CD14-positive monocyte (primary cell): ENCODE measurements at regions not wholly inside any gene's neighbourhood (a gene's known extent, or its start where the extent isn't known, plus 50 kb on each side); places are given as distances from the start of the nearest gene placed in this dataset.

Source experiments
- DNase-seq, 3 donors: peaks; one replicate each; pipeline ENCODE4 v3.0.0-alpha.2; 2011 to 2022
- H2AFZ ChIP-seq: 2 replicates; pipeline ENCODE4 v1.6.0; 2012; ENCODE audit warnings: mild to moderate bottlenecking, low read depth, low read length, inconsistent platforms; ENCODE audit not compliant: insufficient read depth, poor library complexity, severe bottlenecking
- H3K27ac ChIP-seq, 2 donors: 1 replicate in 1 of 2; 2 replicates in 1 of 2; pipeline ENCODE4 v1.5.1; 2012 to 2013; ENCODE audit warnings: low read length in 2 of 2, control low read depth in 1 of 2, inconsistent platforms in 1 of 2, low read depth in 1 of 2, mild to moderate bottlenecking in 1 of 2
- H3K27me3 ChIP-seq, 2 donors: one replicate each; pipeline versions ENCODE4 v1.6.0 to v1.6.1; 2011 to 2013; ENCODE audit warnings: low read length in 2 of 2; ENCODE audit not compliant: control insufficient read depth in 2 of 2, insufficient read depth in 2 of 2
- H3K36me3 ChIP-seq, 2 donors: replicated peaks in 1 of 2; 1 replicate in 1 of 2; 2 replicates in 1 of 2; pipeline versions ENCODE4 v1.5.1 to v1.6.1; 2012 to 2013; ENCODE audit warnings: low read length in 2 of 2, control low read depth in 1 of 2, inconsistent platforms in 1 of 2, mild to moderate bottlenecking in 1 of 2; ENCODE audit not compliant: insufficient read depth in 2 of 2, control insufficient read depth in 1 of 2
- H3K4me1 ChIP-seq, 2 donors: 1 replicate in 1 of 2; 2 replicates in 1 of 2; pipeline versions ENCODE4 v1.5.1 to v1.6.1; 2012 to 2013; ENCODE audit warnings: low read length in 2 of 2, control low read depth in 1 of 2, inconsistent platforms in 1 of 2, mild to moderate bottlenecking in 1 of 2, moderate library complexity in 1 of 2; ENCODE audit not compliant: insufficient read depth in 2 of 2, control insufficient read depth in 1 of 2
- H3K4me2 ChIP-seq: replicated peaks from 2 replicates; pipeline ENCODE3; 2012; ENCODE audit warnings: low read length, moderate library complexity, mild to moderate bottlenecking; ENCODE audit not compliant: poor library complexity, severe bottlenecking; ENCODE audit errors: extremely low read depth
- H3K4me3 ChIP-seq, 3 experiments: fragments of 200-600 bp in 1 of 3; sonication (generic) in 1 of 3; replicated peaks in 1 of 3; 1 replicate in 2 of 3; 2 replicates in 1 of 3; pipeline ENCODE4 v1.5.1; 2011 to 2013; ENCODE audit warnings: low read length in 3 of 3, mild to moderate bottlenecking in 3 of 3, control low read depth in 2 of 3, low read depth in 2 of 3, inconsistent platforms in 1 of 3, moderate library complexity in 1 of 3
- H3K79me2 ChIP-seq: 2 replicates; pipeline ENCODE4 v1.6.0; 2012; ENCODE audit warnings: mild to moderate bottlenecking, control low read depth, inconsistent platforms, low read length, moderate library complexity; ENCODE audit not compliant: insufficient read depth
- H3K9ac ChIP-seq: 2 replicates; pipeline ENCODE4 v1.6.0; 2017; ENCODE audit warnings: low read length, mild to moderate bottlenecking; ENCODE audit not compliant: insufficient read depth, poor library complexity, severe bottlenecking
- H3K9me3 ChIP-seq, 2 donors: replicated peaks in 1 of 2; 1 replicate in 1 of 2; 2 replicates in 1 of 2; pipeline versions ENCODE4 v1.5.1 to v1.6.1; 2012 to 2013; ENCODE audit warnings: low read length in 2 of 2, control low read depth in 1 of 2; ENCODE audit not compliant: control insufficient read depth in 1 of 2, insufficient read depth in 1 of 2
- H4K20me1 ChIP-seq: 2 replicates; pipeline ENCODE4 v1.6.0; 2012; ENCODE audit warnings: mild to moderate bottlenecking, low read length, control low read depth, moderate library complexity; ENCODE audit not compliant: insufficient read depth
- H3K27ac Mint-ChIP-seq, 7 donors: one replicate each; pipeline ENCODE4 v1.8.0; 2020; ENCODE audit warnings: mild to moderate bottlenecking in 7 of 7, mixed read lengths in 7 of 7, moderate library complexity in 6 of 7, inconsistent platforms in 2 of 7
- H3K27me3 Mint-ChIP-seq, 3 donors: one replicate each; pipeline ENCODE4 v1.8.0; 2021 to 2022; ENCODE audit warnings: low read depth in 3 of 3, mild to moderate bottlenecking in 3 of 3, mixed read lengths in 3 of 3, moderate library complexity in 3 of 3, inconsistent platforms in 1 of 3
- H3K36me3 Mint-ChIP-seq, 2 donors: one replicate each; pipeline ENCODE4 v1.8.0; 2020; ENCODE audit warnings: mixed read lengths in 2 of 2, inconsistent platforms in 1 of 2, mild to moderate bottlenecking in 1 of 2
- H3K4me1 Mint-ChIP-seq: one replicate; pipeline ENCODE4 v1.8.0; 2020; ENCODE audit warnings: mild to moderate bottlenecking, mixed read lengths
- H3K4me3 Mint-ChIP-seq, 2 donors: one replicate each; pipeline ENCODE4 v1.8.0; 2020; ENCODE audit warnings: mild to moderate bottlenecking in 2 of 2, mixed read lengths in 2 of 2, moderate library complexity in 1 of 2
- H3K9me3 Mint-ChIP-seq, 7 donors: one replicate each; pipeline ENCODE4 v1.8.0; 2020 to 2022; ENCODE audit warnings: mixed read lengths in 7 of 7, mild to moderate bottlenecking in 6 of 7, moderate library complexity in 6 of 7, inconsistent platforms in 2 of 7
- CTCF ChIP-seq: fragments of 200-600 bp; IDR thresholded peaks from one replicate; pipeline ENCODE4 v1.8.0; 2022; ENCODE audit warnings: antibody characterized with exemption, mild to moderate bottlenecking
- WGBS: methylation state at CpG from one replicate; pipeline ENCODE4 v1.1.5; 2013; ENCODE audit warnings: missing lambda C conversion rate; ENCODE audit not compliant: insufficient coverage; 5-methylcytosine and 5-hydroxymethylcytosine counted together
- intact Hi-C, 2 donors: fragments of 100-400 bp; cut with micrococcal nuclease; formaldehyde crosslinking; loops; one replicate each; pipeline versions ENCODE4 v1.15.0 to v1.15.1; 2023

GRCh38 chr1:233732206-233732605 is 118.3 kb downstream of the KCNK1 start:
- no peaks in the 10 kb centered on the region for H3K36me3 Mint-ChIP-seq
- peaks cover 2 to 8% (median 3%) of the 10 kb centered on the region in 7 donors for H3K9me3 Mint-ChIP-seq
- Histone ChIP-seq H3K9me3 (no peaks in the 10 kb centered on the region), H2AFZ (no peak overlapping the region), H3K36me3 (no peaks in the 10 kb centered on the region), H3K4me2 (no peak overlapping the region), H3K27ac (no peak overlapping the region), H3K79me2 (no peaks in the 10 kb centered on the region), H4K20me1 (no peaks in the 10 kb centered on the region), H3K27me3 (no peaks in the 10 kb centered on the region), H3K4me1 (no peaks in the 10 kb centered on the region), H3K4me3 (no peak overlapping the region), H3K9ac (no peak overlapping the region)
- H3K27me3 Mint-ChIP-seq = no peaks in the 10 kb centered on the region
- intact Hi-C loops = no loop called here
- DNase-seq = no peak
- H3K4me1 Mint-ChIP-seq = no peaks in the 10 kb centered on the region
- H3K4me3 Mint-ChIP-seq = no peak overlapping the region
- H3K27ac Mint-ChIP-seq = no peak overlapping the region
- TF ChIP-seq CTCF = no peak
- 88% methylated on average over 1 of the region's 2 CpGs for WGBS

GRCh38 chr1:233734456-233734855 is 120.5 kb downstream of the KCNK1 start:
- peaks cover 0 to 8% (median 5%) of the 10 kb centered on the region in 7 donors for H3K9me3 Mint-ChIP-seq
- Histone ChIP-seq H3K79me2 (no peaks in the 10 kb centered on the region), H3K9ac (no peak overlapping the region), H3K27me3 (no peaks in the 10 kb centered on the region), H3K36me3 (no peaks in the 10 kb centered on the region), H3K4me2 (no peak overlapping the region), H4K20me1 (no peaks in the 10 kb centered on the region), H3K4me3 (no peak overlapping the region), H3K9me3 (no peaks in the 10 kb centered on the region), H2AFZ (no peak overlapping the region), H3K27ac (no peak overlapping the region), H3K4me1 (no peaks in the 10 kb centered on the region)
- no CpG with 5 or more reads among the region's 7 CpGs for WGBS
- H3K36me3 Mint-ChIP-seq = no peaks in the 10 kb centered on the region
- H3K27ac Mint-ChIP-seq = no peak overlapping the region
- intact Hi-C loops = no loop called here
- no peaks in the 10 kb centered on the region for H3K4me1 Mint-ChIP-seq
- no peak overlapping the region for H3K4me3 Mint-ChIP-seq
- peaks cover 0 to 3% (median 0%) of the 10 kb centered on the region in 3 donors for H3K27me3 Mint-ChIP-seq
- DNase-seq = no peak
- no peak for TF ChIP-seq CTCF
